Left renal cortex interstitium (tissue), 4 donors: ENCODE measurements at regions not wholly inside any gene's neighbourhood (a gene's known extent, or its start where the extent isn't known, plus 50 kb on each side); places are given as distances from the start of the nearest gene placed in this dataset.
"Not testable (repeated sequence)": the region's sequence is repeated elsewhere in the genome, so short reads cannot be mapped to it uniquely, and the experiment has no call there.

Experiments
- DNase-seq, 4 donors: peaks; one replicate each; pipeline ENCODE4 v3.0.0-alpha.2; 2013; ENCODE audit warnings: low read depth in 4 of 4, low spot score in 2 of 4, missing footprints in 1 of 4

- DNase-seq: no peak
Measured at GRCh38 chr12:114506651-114507050, 100.7 kb upstream of the TBX5 start.

DNA sequence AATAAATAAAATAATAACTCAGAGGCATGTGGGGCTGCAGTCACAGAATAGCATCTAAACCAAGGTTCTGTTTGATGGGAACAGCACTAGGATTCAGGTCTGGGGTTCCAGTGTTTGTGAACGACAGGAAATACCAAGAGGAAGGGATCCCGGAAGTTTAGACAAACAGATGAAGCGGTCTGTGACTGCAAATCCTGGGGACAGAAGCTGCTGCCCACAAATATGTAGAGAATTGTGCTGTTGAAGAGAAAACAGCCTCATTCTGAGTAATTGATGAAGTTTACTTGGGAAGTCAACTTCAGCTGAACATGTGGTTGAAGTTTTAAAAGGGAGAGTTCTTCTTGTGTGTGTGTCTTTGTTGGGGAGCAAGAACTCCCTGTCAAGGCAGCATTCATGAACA, 98.4 kb upstream of the TBX5 start:
- no peak for DNase-seq

DNA sequence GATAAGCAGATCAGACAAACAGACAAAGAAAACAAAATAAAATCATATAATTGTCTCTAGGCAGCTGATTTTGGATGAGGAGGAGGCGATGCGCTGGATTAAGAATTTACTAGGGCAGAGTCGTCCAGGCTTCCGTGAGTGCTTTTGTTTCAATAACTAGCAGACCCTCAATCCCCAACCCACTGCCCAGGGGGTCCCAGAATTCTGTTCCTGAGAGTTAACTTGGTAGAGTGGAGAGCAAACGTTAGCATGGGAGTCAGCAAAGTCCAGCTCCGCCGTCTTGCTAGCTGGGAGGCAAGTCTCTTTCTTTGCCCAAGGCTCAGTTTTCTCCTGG, 95.5 kb upstream of the TBX5 start:
- no peak for DNase-seq

DNA sequence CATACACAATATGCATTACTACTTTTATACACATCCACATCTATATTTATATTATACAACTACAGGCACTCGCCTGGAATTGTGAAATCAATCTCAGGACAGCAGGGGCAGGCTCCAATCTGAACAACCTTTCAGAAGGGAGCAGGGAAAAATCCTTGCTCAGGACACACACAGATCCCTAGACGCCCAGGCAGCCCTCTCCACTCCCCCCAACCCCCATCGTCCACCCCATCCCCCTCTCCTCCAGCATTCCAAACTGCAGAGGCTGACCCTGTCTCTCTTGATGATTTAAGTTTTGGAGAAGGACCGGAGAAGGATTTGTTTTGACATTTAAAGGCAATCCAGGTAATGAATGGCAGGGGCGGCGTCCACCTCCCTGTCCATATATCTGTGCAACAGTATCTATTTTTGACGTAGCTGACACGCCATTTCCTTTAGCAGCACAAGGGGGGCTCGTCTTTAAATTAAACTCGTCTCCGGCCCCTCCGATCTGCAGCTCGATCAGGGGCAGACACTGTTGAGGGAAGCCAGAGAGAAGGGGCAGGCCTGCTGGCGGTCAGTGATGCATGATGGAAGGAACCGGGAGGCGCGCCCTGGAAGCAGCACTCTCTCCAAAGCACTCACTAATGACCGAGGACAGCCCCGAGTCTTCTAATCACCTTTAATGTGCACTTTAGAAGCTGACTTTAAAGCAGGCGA, 95.0 kb upstream of the TBX5 start:
- DNase-seq: no peak

- DNase-seq: no peak
Measured at GRCh38 chr12:114500131-114500530, 94.2 kb upstream of the TBX5 start.

GRCh38 chr12:114499338-114499737, 93.4 kb upstream of the TBX5 start:
- no peak for DNase-seq

GRCh38 chr12:114491916-114492315, 86.0 kb upstream of the TBX5 start:
- no peak for DNase-seq

DNA sequence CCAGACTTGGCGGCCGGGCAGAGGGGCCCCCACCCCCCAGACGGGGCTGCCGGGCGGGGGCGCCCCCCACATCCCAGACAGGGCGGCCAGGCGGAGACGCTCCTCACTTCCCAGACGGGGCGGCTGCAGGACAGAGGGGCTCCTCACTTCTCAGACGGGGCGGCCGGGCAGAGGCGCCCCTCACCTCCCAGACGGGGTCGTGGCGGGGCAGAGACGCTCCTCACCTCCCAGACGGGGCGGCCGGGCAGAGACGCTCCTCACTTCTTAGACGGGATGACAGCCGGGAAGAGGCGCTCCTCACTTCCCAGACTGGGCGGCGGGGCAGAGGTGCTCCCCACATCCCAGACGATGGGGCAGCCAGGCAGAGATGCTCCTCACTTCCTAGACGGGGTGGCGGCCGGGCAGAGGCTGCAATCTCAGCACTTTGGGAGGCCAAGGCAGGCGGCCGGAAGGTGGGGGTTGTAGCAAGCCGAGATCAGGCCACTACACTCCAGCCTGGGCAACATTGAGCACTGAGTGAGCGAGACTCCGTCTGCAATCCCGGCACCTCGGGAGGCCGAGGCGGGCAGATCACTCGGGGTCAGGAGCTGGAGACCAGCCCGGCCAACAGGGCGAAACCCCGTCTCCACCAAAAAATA, 79.0 kb upstream of the TBX5 start:
- DNase-seq: not testable (repeated sequence)

DNA sequence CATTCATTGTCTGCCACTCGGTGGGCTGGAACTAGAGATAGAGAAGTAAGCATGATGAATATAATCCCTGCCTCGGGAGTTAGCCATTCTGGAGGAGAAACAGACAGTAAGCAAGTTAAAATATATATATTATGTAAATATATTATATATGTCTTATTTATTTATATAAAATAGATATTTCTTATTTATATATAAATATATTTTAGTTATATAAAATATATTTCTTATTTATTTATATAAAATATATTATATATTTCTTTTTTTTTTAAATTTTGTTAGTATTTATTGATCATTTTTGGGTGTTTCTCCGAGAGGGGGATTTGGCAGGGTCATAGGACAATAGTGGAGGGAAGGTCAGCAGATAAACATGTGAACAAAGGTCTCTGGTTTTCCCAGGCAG, 78.1 kb upstream of the TBX5 start:
- DNase-seq: no peak

DNA sequence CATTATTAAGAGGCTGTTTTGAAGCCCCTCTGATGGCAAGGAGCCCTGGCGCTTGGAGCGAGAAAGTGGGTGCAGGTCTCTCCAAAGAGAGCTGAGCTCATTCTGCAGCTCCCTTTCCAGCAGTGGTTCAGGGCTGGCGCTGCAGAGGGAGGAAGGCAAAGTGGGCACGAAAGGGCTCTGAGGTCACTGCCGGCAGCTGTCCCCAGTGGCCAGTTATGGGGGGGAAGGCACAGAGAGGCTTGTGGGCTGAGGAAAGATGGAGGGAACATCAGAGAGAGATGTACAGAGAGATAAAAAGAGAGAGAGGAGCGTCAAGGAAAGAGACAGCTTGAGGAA, 75.2 kb upstream of the TBX5 start:
- DNase-seq: no peak

GRCh38 chr12:114480337-114481199, 74.6 kb upstream of the TBX5 start:
- no peak for DNase-seq

GRCh38 chr12:114479831-114480230, 73.9 kb upstream of the TBX5 start:
- no peak for DNase-seq

DNA sequence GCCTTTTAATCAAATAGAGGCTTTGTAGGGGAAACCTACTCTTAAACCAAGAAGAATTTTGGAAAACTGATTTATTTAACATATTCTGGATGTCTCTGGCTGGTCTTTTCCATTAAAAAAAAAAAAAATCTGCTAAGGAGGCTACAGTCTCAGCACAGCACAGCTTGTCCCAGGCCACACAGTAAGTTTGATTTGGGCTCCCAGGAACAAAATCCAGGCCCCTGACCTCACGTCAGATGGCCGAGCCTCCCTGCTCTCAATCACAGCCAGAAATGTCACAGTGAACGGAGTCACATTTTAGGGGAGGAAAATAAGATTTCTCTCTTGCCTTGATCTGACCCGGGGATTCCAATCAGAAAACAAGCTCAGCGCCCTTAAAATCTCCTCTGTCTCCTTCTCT, 72.9 kb upstream of the TBX5 start:
- no peak for DNase-seq

- DNase-seq: no peak
Measured at GRCh38 chr12:114477989-114478395, 72.0 kb upstream of the TBX5 start.

- DNase-seq: no peak
Measured at GRCh38 chr12:114476159-114476558, 70.2 kb upstream of the TBX5 start.

DNA sequence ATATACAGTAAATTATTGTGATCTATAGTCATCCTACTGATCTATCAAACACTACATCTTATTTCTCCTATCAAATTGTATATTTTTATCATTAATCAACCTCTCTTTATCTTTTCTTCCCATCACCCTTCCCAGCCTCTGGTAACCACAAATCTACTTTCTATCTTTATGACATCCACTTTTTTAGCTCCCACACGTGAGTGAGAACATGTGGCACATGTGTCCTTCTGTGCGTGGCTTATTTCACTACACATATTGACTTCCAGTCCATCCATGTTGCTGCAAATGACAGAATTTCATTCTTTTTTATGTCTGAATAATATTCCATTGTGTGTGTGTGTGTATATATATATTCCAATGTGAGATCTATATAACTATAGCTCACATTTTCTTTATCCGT, 67.8 kb upstream of the TBX5 start:
- DNase-seq: no peak

- no peak for DNase-seq
Measured at GRCh38 chr12:114473018-114473417, 67.1 kb upstream of the TBX5 start.

DNA sequence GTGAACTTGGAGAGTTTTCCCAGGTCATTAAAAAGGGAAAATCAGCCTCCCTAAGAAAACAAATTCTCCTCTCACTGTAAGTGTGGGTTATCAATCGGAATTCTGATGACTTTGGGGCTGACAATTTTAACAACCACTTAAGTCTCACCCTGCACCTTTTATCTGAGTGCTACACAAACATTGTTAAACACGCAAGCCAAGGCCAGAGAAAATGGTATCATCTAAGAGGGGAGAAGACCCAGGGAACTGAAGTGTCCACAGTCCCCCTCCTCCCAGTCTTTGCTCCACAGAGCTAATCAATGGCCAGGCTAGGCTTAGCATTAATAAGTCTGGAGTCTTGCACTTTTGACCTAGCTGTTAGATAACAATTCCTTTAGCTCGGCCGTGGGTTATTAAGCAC, 51.7 kb upstream of the TBX5 start:
- DNase-seq: no peak
